GM23338 (cell line): ENCODE measurements at regions not wholly inside any gene's neighbourhood (a gene's known extent, or its start where the extent isn't known, plus 50 kb on each side); places are given as distances from the start of the nearest gene placed in this dataset.

Experiments used
- ATAC-seq: fragments of 200-7000 bp; cut with Tn5 transposase; 3 replicates; pipeline ENCODE4 v1.9.1; 2020
- DNase-seq: peaks from one replicate; pipeline ENCODE4 v3.0.0-alpha.2; 2015; ENCODE audit warnings: low spot score
- H2AFZ ChIP-seq: fragments of 200-600 bp; sonication (generic); 2 replicates; pipeline ENCODE4 v1.8.0; 2016; ENCODE audit warnings: antibody characterized with exemption, mild to moderate bottlenecking, moderate library complexity
- H3F3A ChIP-seq: fragments of 200-600 bp; sonication (generic); replicated peaks from 2 replicates; pipeline ENCODE4 v1.8.0; 2017; ENCODE audit warnings: antibody characterized with exemption, mixed run types, low read depth
- H3K27ac ChIP-seq: fragments of 200-600 bp; sonication (generic); 2 replicates; pipeline ENCODE4 v1.6.1; 2016; ENCODE audit warnings: low read depth
- H3K27me3 ChIP-seq: fragments of 200-600 bp; sonication (generic); 2 replicates; pipeline ENCODE4 v1.8.0; 2016; ENCODE audit warnings: mild to moderate bottlenecking, mixed run types, moderate library complexity; ENCODE audit not compliant: insufficient read depth
- H3K36me3 ChIP-seq: fragments of 200-600 bp; sonication (generic); 2 replicates; pipeline ENCODE4 v1.8.0; 2016; ENCODE audit warnings: mild to moderate bottlenecking; ENCODE audit not compliant: insufficient read depth
- H3K4me1 ChIP-seq: fragments of 200-600 bp; sonication (generic); 2 replicates; pipeline ENCODE4 v1.8.0; 2016; ENCODE audit warnings: mild to moderate bottlenecking, moderate library complexity; ENCODE audit not compliant: insufficient read depth
- H3K4me2 ChIP-seq: fragments of 200-600 bp; sonication (generic); 2 replicates; pipeline ENCODE4 v1.7.1; 2017; ENCODE audit warnings: mixed run types
- H3K4me3 ChIP-seq: fragments of 200-600 bp; sonication (generic); 2 replicates; pipeline ENCODE4 v1.6.1; 2016; ENCODE audit warnings: mixed run types
- H3K79me2 ChIP-seq: fragments of 200-600 bp; sonication (generic); replicated peaks from 2 replicates; pipeline ENCODE4 v1.8.0; 2017; ENCODE audit warnings: mild to moderate bottlenecking; ENCODE audit not compliant: insufficient read depth
- H3K9me2 ChIP-seq: fragments of 200-600 bp; sonication (generic); 2 replicates; pipeline ENCODE4 v1.8.0; 2017; ENCODE audit not compliant: insufficient read depth
- H4K20me1 ChIP-seq: fragments of 200-600 bp; sonication (generic); replicated peaks from 2 replicates; pipeline ENCODE4 v1.8.0; 2017; ENCODE audit warnings: mild to moderate bottlenecking; ENCODE audit not compliant: insufficient read depth
- H3K27ac Mint-ChIP-seq: 2 replicates; pipeline ENCODE4 v1.8.0; 2020; ENCODE audit warnings: inconsistent platforms, mild to moderate bottlenecking, moderate library complexity, mixed read lengths
- H3K27me3 Mint-ChIP-seq: 3 replicates; pipeline ENCODE4 v1.8.0; 2022; ENCODE audit warnings: low read depth, mild to moderate bottlenecking, moderate library complexity, mixed read lengths, inconsistent platforms; ENCODE audit not compliant: insufficient read depth, poor library complexity
- H3K36me3 Mint-ChIP-seq: 3 replicates; pipeline ENCODE4 v1.8.0; 2021; ENCODE audit warnings: low read depth, mild to moderate bottlenecking, inconsistent platforms, moderate library complexity, mixed read lengths
- H3K4me1 Mint-ChIP-seq: 3 replicates; pipeline ENCODE4 v1.8.0; 2020; ENCODE audit warnings: mild to moderate bottlenecking, inconsistent platforms, mixed read lengths
- H3K4me3 Mint-ChIP-seq: 3 replicates; pipeline ENCODE4 v1.8.0; 2021; ENCODE audit warnings: moderate library complexity, mild to moderate bottlenecking, inconsistent platforms, mixed read lengths
- H3K9me3 Mint-ChIP-seq: 3 replicates; pipeline ENCODE4 v1.8.0; 2020; ENCODE audit warnings: moderate library complexity, mild to moderate bottlenecking, inconsistent platforms, mixed read lengths
- CREB1 ChIP-seq: fragments of 250-450 bp; sonication (Bioruptor Pico); IDR thresholded peaks from 2 replicates; pipeline ENCODE4 v1.5.0; 2020; ENCODE audit warnings: low read depth, mild to moderate bottlenecking, moderate library complexity
- POLR2AphosphoS5 ChIP-seq: IDR thresholded peaks from 2 replicates; pipeline ENCODE4 v1.6.1; 2016; ENCODE audit warnings: antibody characterized with exemption, low read depth
- ZNF331 ChIP-seq: fragments of 250-450 bp; sonication (Bioruptor Pico); IDR thresholded peaks from 2 replicates; pipeline ENCODE4 v1.5.0; 2020; ENCODE audit warnings: low read depth, mild to moderate bottlenecking, moderate library complexity
- ZNF462 ChIP-seq: fragments of 250-450 bp; sonication (Bioruptor Pico); IDR thresholded peaks from 2 replicates; pipeline ENCODE4 v1.5.0; 2020; ENCODE audit warnings: mild to moderate bottlenecking, moderate library complexity

DNA sequence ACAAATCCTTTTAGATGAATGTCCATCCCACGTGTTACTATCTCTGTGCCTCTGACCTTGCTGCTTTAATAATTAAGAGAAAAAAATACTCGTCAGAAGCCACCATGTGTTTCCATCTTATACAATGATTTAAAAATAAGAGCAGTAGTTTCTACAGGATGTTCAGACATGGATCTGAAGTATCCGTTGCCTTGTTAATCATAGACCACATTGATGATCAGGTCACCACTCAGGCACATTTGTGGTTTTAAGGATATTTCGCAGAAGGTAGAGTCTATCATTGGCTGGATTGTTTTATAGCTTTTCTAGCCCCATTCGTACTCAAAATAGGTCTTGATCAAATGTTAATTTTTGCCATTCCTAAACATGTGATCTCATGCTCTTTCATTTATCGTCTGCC is 710.0 kb upstream of the ARGLU1 start (continued):
- no peak for TF ChIP-seq ZNF462 (CRISPR knock-in tag)
- TF ChIP-seq ZNF331 (CRISPR knock-in tag) = no peak

DNA sequence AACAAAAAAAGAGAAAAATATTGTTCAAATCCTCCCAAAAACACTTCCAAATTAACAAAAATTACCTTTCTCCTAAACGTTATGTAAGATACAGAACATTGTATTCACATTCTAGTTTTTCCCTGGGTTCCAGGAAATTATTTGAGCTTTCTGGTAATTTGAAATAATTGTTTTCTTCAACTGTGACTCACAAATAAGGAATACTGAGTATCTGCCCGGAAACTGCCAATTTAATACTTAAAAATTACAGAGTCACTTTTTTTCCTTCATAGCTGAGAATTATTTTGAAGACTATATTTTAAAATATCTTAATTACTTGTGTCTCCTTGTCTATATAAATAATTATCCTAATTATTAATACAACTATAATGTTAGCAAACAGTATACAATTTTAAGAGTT is 709.0 kb upstream of the ARGLU1 start:
- H3K27me3 ChIP-seq = no peaks in the 10 kb centered on the region
- H3K4me1 ChIP-seq = no peaks in the 10 kb centered on the region
- no peak overlapping the region for H3K27ac ChIP-seq
- H3K79me2 ChIP-seq = no peaks in the 10 kb centered on the region
- ATAC-seq = no peak
- no peak overlapping the region for H3K4me3 ChIP-seq
- 0 out of 2 replicates have a peak, but pooled peaks cover under 1% of the 10 kb centered on the region for H3K9me2 ChIP-seq
- no peaks in the 10 kb centered on the region for H3K36me3 ChIP-seq
- Mint-ChIP-seq H3K36me3 (no peaks in the 10 kb centered on the region), H3K27ac (no peak overlapping the region), H3K27me3 (no peaks in the 10 kb centered on the region), H3K4me1 (no peaks in the 10 kb centered on the region), H3K9me3 (no peaks in the 10 kb centered on the region; the same call in 2 of the 3 replicates), H3K4me3 (no peak overlapping the region)
- H2AFZ ChIP-seq = no peak overlapping the region
- no peak overlapping the region for H3K4me2 ChIP-seq
- no peaks in the 10 kb centered on the region for H4K20me1 ChIP-seq
- H3F3A ChIP-seq = no peaks in the 10 kb centered on the region
- no peak for DNase-seq
- no peak for TF ChIP-seq CREB1 (CRISPR knock-in tag)
- no peak for TF ChIP-seq POLR2AphosphoS5
